ENCODE measurements at regions not wholly inside any gene's neighbourhood (a gene's known extent, or its start where the extent isn't known, plus 50 kb on each side); places are given as distances from the start of the nearest gene placed in this dataset.

DNA sequence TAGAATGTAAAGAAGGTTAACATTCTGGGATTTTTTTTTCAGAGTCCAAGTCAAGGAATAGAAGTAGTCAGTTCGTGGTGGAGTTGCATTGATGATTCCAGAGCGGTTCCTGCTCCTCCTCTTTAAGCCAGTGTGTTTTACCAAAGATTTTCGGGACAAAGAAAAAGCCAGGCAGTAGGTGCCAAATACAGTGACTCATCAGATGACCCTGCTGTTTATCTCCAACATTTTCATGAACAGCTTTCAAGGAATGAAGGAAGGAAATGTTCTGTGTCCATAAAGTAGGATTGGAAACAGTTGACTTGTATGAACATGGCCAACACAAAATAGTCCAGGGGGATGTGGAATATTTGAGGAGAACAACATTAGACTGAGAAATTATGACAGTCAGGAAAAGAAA lies 142.4 kb upstream of the TMC3 start:
- TF ChIP-seq, protein P1, sequence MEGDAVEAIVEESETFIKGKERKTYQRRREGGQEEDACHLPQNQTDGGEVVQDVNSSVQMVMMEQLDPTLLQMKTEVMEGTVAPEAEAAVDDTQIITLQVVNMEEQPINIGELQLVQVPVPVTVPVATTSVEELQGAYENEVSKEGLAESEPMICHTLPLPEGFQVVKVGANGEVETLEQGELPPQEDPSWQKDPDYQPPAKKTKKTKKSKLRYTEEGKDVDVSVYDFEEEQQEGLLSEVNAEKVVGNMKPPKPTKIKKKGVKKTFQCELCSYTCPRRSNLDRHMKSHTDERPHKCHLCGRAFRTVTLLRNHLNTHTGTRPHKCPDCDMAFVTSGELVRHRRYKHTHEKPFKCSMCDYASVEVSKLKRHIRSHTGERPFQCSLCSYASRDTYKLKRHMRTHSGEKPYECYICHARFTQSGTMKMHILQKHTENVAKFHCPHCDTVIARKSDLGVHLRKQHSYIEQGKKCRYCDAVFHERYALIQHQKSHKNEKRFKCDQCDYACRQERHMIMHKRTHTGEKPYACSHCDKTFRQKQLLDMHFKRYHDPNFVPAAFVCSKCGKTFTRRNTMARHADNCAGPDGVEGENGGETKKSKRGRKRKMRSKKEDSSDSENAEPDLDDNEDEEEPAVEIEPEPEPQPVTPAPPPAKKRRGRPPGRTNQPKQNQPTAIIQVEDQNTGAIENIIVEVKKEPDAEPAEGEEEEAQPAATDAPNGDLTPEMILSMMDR (IDR thresholded peaks at IDR 0.05; ENCODE audit: low read depth, low read length), result no peak
- no peak for TF ChIP-seq POLR2A (IDR thresholded peaks at IDR 0.05; ENCODE audit: extremely low read depth, insufficient read length)

Measured in NB4 (cell line).